Renal pelvis (tissue), 1 donor: ENCODE measurements at regions not wholly inside any gene's neighbourhood (a gene's known extent, or its start where the extent isn't known, plus 50 kb on each side); places are given as distances from the start of the nearest gene placed in this dataset.

Source experiments
- DNase-seq: peaks from one replicate; pipeline ENCODE4 v3.0.0-alpha.2; 2013

DNA sequence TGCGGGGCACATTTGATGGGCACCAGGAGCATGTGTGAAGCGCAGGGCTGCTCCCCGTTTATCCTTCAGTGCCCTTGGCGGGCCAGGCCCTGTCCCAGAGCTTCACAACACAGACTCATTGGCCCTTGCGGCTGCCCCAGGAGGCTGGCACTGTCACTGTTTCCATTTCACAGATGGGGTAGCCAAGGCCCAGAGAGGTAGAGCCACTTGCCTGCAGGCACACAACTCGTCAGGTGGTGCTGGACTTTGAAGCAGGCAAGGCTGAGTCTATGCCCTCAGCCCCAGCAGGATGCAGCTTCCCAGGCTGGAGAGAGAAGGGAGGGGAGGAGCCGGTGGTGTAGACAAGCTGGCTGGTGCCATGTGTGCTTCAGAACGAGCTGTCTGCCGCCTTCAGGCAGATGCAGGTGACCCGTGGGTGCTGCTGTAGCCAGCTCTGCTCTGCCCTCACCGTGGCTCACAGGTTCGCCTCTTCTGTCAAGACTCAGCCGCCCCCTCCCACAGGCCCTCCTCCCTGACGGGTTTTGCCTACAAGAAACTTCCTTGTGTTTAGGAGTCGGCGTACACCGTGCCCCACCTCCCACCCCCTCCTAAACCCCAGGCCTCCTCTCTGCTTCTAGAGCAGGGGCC lies 232.3 kb upstream of the CIBAR2 start:
- no peak for DNase-seq

DNA sequence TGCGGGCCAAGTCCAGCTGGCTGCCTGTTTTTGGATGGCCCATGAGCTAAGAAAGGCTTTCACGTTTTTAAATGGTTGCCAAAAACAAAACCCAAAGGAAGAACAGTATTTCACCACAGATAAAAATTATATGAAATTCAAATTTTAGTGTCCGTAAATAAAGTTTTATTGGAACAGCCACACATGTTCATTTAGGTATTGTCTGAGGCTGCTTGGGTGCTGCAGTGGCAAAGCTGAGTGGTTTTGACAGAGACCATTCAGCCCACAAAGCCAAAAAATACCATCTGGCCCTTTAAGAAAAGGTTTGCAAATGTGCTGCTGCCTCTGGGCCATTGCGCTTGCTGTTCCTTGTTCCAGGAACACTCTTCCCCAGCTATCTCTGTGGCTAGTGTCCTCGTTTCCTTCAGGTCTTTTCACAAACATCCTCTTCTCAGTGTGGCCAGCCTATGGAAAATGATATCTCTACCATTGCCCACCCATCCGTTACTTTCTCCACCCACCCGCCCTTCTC lies 232.9 kb upstream of the CIBAR2 start:
- no peak for DNase-seq

DNA sequence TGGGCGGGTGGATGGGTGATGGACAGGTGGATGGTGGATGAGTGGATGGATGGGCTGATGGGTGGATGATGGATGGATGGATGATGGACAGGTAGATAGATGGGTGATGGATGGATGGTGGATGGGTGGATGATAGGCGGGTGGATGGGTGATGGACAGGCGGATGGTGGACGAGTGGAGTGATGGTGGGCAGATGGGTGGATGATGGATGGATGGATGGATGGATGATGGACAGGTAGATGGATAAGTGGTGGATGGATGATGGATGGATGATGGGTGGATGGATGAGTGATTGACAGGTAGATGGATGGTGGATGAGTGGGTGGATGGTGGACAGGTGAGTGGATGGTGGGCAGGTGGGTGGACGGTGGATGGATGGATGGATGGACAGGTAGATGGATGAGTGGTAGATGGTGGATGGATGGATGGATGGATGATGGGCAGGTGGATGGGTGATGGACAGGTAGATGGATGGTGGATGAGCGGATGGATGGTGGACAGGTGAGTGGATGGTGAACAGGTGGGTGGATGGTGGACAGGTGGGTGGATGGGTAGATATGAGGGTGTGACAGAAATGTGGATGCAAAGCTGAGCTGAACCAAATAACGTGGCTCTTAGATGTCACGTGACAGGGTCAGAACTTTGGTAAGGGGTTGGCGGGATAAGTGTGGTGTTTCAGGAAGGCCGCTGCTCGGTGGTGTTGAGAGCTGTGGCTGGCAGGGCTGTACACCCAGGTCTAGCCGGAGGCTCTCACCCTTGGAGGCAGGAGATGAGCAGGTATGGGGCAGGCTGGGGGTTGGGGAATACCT lies 234.3 kb upstream of the CIBAR2 start:
- no peak for DNase-seq

DNA sequence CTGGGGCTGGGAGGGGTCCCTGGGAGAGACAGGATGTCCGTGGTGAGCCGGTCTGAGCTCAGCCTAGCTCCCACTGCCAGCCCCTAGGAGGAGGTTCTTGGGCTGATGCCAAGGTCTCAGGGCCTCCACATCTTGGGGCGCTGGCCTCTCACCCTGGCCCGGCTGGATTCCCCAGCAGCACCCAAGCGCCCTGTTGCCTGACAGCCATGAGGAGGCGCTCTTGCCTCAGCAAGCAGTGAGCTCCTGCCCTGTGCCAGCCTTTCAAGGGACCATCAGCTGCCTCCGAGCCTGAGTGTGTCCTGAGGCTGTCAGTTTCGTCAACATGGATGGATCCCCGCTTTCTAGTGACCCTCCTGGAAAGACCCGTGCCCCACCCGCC lies 234.9 kb upstream of the CIBAR2 start:
- no peak for DNase-seq

DNA sequence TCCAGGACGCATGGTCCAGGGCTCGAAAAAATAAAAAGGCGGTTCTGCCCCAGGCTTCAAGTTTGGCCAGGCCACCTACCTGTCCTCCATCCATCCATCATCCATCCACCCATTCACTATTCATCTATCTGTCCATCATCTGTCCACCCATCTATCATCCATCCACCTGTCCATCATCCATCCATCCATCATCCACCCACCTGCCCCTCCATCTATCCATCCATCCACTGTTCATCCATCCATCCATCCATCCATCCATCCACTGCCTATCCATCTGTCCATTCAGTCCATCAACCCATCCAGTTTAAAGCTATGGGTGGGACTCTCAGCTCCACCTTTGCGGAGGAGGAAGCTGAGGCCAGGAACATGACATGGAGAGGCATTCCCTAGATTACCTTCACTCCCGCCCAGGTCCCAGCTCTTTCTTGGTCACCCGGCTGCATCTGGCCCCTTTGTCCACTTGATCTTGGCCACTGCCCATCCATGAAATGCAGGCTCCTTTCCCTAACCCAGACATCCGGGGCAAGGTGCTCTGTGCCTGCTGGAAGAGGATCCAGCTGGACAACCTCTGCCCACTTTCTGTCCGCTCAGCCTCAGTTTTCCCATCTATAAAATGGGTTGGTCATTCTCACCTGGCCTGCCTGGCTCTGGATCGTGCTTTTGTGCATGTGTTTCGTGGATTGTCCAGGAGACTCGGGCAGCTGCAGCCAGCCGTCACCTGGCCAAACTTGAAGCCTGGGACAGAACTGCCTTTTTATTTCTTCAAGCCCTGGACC lies 236.0 kb upstream of the CIBAR2 start:
- no peak for DNase-seq

DNA sequence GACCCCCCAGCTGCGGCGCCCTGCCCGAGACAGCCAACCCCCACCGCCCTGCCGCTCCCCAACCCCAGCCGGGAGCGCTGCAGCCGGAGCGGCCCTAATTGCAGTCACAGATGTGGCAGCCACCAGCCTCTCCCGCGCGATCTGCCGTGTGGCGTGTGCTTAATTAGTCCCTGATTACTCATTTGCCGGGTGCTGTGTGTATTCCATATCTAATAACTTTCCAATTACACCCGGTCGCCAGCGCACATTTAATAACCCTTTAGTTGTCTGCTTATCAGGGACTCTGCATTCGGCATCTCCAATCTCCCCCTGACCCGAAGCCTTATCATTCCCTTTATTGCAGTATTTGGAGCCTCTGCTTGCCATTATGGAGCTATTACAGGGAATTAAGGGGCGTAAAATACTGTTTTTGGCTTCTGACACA lies 236.7 kb upstream of the CIBAR2 start:
- DNase-seq = no peak

DNA sequence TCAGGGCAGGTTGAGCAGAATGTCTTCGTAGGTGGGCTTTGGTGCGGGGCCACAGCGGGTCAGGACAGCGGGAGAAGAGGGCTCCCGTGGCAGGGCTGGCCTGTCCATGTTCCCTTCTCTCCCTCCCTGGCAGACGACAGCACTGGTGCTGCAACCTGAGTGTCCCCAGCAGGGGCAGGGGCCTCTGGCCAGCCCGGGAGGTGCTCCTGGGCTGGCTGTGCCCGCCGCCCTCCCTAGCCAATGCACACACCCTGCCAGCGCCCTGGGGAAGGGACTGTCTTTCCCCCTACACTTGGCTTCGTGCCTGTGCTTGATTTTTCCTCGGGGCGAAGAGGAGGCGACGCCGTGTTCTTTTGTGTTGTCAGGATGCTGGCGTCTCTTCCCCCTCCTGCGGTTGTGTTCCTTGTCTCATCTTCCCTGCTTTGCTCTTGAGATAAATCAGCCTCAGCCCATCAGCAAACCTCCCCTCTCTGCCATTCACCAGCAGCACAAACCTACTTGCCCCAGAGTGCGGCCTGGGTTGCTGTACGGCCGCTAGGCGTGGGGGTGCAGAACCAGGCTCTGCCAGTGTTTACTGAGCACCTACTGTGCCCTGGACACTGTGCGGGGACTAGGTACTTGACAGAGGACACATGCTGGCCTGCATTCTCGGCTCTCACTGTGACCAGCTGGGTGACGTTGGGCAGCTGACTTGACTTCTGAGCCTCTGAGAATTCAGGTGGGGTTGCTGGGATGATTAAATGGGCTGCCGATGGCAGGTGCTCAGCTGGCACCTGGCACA lies 237.3 kb upstream of the CIBAR2 start:
- DNase-seq = no peak

DNA sequence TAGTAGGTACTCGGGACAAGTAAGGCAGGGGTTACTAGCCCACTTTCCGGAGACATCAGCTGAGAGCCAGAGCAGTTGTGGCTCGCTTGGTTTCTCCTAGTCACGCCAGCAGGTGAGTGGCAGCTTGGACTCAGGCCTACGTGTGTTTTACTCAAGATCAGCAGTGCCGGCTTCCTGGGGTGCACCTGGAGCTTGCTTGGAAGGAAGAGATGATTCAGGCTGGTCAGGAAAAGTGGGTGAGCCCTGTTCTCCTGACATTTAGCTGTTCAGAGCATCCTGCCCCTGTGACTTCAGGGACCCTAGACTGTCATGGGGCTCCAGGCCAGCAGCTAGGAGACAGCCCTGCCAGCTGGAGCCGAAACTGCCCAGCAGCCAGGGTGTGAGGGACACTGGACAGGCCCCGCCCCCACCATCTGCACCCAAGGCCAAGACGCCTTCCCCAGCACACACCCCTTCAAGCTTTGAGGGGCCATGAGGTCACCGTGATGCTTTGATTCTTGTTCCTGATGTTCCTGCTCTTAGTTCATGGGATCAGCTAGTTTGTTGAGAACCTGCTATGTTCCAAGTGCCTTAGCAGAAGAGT lies 238.0 kb upstream of the CIBAR2 start:
- DNase-seq = no peak

DNA sequence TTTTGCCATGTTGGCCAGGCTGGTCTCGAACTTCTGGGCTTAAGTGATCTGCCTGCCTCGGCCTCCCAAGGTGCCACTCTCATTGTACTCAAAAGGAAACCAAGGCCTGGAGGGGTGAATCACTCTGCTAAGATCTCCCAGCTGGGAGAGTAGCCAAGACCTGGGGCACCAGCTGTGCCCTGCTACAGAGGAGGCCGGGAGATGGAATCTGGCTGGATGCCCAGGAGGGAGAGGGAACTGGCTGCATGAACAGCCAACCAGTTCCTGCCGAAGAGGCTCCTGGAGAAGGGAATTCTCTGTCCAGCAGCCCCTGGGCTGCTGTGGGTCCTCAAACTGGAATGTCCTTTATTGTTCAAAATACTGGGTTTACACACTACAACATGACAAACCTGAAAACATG lies 238.7 kb upstream of the CIBAR2 start:
- peak; percentile 76 for DNase-seq

DNA sequence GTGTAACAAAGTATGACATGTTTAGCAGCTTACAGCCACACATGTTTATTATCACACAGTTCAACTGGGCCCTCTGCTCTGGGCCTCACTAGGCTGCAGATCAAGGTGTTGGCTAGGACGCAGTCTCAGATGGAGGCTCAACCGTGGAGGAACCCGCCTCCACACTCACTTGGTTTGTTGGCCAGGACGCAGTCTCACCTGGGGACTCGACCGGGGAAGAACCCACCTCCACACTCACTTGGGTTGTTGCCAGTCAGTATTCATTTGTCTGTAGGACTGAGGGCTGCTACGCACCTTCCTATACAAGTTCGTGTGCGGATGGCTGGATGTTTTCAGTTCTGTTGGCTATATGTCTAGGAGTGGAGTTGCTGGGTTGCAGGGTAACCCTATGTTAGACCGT lies 240.7 kb upstream of the CIBAR2 start:
- no peak for DNase-seq

DNA sequence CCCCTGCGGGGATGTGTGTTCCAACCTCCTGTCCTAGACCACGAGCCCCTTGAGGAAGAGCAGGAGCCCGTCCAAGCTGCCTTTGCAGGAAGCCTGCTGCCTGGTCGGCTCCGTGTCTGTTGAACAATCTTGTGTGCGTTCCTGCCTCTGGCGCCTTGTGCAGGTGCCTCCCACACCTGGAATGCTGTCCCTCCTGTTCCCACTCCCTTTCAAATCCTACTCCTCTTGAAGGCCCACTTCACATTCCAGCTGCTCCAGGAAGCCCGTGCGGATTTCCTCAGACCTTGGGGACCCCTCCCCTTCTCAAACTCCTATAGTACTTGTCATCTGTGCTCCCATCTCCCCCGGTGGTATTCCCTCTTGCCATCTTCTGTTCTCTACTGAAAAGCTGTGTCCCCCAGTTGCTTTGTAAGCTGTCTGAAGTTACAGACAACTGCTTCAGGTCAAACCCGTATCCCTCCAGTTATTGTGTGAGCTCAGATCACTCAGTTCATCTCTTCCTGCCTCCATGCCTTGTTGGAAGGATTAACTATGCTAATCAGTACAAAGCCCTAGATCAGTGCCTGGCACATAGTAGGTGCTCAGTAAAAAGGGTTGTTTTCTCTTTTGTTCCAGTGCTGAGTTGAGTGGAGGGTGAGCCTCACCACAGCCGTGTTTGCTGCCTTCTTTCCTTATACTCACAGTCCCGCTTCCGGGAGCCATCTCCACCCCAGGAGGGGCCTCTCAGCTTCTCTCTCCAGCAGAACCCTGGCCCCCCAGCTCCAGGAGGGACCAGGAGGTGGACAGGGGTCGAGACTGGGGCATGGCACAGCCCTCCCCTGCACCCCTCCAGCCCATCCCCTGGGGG lies 241.8 kb upstream of the CIBAR2 start:
- no peak for DNase-seq

DNA sequence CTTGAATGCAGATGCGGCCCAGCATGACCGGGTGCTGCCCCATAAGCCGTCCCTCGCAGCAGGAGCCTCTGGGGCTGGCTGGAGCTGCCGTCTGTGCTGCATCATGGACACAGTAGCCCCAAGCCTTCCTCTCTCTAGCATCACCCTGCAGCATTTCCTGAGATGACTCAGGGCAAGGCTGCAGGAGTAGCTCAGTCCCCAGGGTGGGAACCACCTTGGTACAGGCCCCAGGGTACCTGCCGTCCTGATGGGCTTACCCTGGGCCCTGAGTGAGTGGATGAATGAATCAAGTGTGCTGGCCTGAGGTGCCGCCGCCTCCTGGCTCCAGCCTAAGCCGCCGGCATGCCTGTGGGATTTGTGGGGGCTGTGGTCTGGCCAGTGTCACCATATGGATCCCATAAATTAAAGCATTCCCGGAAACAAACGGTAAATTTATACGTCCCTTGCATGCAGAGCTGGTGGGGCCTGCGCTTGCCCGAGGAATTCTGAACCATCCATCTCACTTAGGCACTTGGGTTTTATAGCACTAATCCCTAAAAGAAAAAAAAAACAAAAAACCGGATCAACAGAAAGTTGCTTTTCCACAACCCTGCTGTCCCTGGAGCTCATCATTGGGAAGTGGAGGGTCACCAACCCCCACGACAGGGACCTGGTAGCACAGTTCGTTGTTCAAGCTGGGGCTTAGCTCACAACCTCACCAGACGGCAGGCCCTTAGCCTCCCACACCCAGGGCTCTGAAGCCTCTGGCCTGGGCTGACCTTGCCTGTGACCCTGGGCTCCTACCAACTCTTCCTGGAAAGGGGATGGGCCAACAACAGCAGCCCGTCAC lies 242.6 kb upstream of the CIBAR2 start:
- peak; percentile 89 for DNase-seq

DNA sequence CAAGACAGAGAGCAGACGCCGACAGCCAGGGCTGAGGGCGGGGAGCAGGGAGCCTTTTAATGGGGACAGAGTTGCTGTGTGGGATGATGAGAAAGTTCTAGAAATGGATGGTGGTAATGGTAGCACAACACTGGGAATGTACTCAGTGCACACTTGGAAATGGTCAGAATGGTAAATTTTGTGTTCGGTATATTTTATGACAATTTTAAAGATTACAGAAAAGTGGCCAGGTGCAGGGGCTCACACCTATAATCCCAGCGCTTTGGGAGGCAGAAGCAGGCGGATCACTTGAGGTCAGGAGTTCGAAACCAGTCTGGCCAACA lies 243.2 kb upstream of the CIBAR2 start:
- DNase-seq = no peak

DNA sequence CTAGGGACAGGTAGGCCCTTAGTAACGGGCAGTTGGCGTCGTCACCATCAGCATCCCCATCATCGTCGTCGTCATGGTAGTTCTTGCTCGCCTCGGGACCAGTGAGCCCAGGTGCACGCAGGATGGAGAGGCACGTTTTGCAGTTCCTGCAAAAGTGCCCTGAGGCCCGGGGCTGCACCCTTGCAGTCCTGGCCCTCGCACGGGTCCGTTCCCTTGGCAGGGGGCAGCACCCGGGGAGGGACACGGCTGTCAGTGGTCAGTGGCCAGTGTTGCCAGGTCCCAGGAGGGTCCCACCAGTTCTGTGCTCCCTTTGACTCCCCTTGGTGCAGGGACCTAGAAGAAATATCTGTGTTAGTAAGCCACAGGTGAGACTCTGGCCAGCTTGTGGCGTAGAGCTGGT lies 243.9 kb upstream of the CIBAR2 start:
- DNase-seq = no peak

DNA sequence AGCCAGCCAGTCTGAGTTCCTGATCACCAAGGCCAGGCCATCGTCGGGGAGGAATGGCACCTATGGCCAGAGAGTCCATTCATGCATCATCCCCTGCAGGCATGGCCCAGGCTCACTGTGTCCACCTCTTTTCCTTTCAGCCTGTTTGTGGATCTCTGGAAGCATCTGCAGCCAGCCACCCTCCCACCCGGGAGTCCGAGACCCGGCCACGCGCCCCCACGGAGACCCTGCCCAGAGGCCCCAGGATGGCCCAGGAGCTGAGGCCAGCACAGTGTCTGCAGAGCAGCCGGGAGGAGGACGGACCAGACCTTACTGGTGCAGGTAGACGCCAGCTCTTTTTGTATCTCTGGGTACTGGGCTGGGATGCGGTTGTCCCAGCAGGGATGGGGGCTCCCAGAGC lies 245.1 kb upstream of the CIBAR2 start:
- DNase-seq = no peak

DNA sequence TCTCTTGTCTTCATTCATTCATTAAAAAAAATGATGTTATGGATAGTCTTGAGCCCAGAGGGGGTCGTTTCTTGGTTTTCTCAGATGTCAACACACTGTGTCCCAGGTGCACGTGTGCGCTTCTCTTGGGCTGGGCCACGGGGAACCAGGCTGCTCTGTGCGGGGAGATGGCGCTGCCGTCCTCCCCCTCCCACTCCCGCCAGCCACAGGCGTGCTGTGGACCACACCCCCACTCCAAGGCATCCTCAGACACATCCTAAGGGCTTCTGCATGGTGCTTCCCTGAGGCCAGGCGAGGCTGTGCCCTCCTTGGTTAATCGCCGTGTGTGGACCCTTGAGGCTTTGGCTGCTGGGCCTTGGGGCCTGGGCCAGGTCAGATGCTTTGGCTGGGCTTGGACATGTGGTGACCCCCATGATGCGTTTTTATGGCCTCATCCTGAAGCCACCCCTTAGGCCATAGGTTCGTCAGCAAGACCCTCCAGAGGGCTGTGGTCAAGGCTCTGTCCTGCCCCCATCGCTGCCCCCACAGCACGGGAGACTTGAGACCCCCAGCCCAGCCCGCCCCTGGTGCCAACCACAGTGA lies 245.7 kb upstream of the CIBAR2 start:
- no peak for DNase-seq

DNA sequence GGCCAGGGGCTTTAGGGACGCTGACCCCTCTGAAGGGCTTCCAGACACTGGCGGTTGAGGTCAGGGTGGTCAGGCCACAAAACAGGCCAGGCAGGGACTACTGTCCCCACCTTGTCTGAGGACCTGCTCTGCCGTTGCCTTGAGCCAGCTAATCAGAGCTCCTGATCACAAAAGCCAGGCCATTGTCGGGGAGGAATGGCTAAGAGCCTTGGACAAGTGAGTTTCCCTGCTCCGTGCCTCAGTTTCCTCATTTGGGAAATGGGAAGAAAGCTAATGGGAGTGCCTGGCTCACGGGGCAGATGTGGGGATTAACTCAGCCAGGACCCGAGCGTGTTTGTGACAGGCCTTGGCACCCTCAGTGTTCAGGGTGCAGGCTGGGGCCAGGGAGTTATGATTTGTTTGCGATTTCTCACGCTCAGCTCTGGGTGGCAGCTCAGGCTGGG lies 246.5 kb upstream of the CIBAR2 start:
- no peak for DNase-seq

DNA sequence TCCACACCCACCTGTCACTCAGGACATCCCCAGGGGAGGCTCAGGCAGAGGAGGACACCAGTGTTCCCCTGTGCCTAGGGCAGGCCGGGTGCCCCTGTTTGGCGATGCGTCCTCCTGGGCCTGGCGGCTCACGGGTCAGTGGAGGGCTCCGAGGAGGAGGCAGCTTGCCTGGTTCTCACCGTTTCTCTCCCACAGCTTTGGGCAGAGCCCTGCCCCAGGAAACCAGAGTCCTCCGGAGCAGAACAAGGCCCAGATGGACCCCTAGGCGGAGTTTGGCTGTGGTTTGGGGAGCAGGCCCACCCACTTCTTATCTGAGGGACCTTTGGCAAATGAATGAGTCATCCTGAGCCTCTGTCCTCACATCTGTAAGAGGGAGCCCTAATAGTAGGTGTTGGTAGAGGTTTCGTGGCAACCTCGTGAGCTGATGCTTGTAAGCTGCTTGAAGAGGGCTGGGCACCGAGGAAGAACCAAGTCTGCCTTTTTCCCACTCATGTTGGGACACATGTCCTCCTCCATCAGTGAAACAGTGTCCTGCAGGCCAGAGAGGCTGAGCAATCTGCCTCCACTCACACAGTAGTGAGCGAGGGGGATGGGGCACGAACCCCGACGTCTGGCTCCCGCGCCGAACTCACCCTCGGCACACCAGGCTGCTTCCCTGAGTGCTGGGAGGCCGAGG lies 247.0 kb upstream of the CIBAR2 start:
- DNase-seq = no peak
